ENCODE measurements at regions not wholly inside any gene's neighbourhood (a gene's known extent, or its start where the extent isn't known, plus 50 kb on each side); places are given as distances from the start of the nearest gene placed in this dataset.

- intact Hi-C loops (cut with micrococcal nuclease): no loop called here
- Histone ChIP-seq H3K27me3 (ENCODE audit: control insufficient read depth in 2 of 2, insufficient read depth in 2 of 2, low read length in 2 of 2) (no peaks in the 10 kb centered on the region), H3K9me3 (ENCODE audit: control insufficient read depth in 2 of 3, low read length in 3 of 3) (no peaks in the 10 kb centered on the region), H3K4me1 (ENCODE audit: control insufficient read depth in 2 of 2, insufficient read depth in 2 of 2, low read length in 2 of 2) (no peaks in the 10 kb centered on the region), H3K4me3 (ENCODE audit: low read length) (no peak overlapping the region), H3K27ac (ENCODE audit: low read depth, low read length) (no peak overlapping the region), H3K36me3 (ENCODE audit: control insufficient read depth in 2 of 3, insufficient read depth in 3 of 3, low read length in 3 of 3) (no peaks in the 10 kb centered on the region)
- H3K27me3 Mint-ChIP-seq: peaks cover 4 to 11% (median 7%) of the 10 kb centered on the region in 5 donors
- H3K4me1 Mint-ChIP-seq: no peaks in the 10 kb centered on the region
- H3K4me3 Mint-ChIP-seq: no peak overlapping the region
- no peaks in the 10 kb centered on the region for H3K36me3 Mint-ChIP-seq
- ATAC-seq: no peak
- peaks cover 0 to 11% (median 1%) of the 10 kb centered on the region in 11 donors for H3K9me3 Mint-ChIP-seq
- ChIA-PET CTCF (no interaction called here), POLR2A (no interaction called here)
- DNase-seq: no peak
- no peak overlapping the region for H3K27ac Mint-ChIP-seq
These were observed 304.4 kb upstream of the KIF2A start for GRCh38 chr5:62001640-62002039.

GRCh38 chr5:62002436-62002835, 303.6 kb upstream of the KIF2A start:
- ChIA-PET CTCF (no interaction called here), POLR2A (no interaction called here)
- Mint-ChIP-seq H3K4me3 (no peak overlapping the region), H3K4me1 (peaks cover 0 to 2% (median 0%) of the 10 kb centered on the region in 7 donors), H3K36me3 (peaks cover 0 to 3% (median 0%) of the 10 kb centered on the region in 5 donors), H3K27me3 (peaks cover 4 to 15% (median 7%) of the 10 kb centered on the region in 5 donors), H3K9me3 (peaks cover 0 to 14% (median 0%) of the 10 kb centered on the region in 11 donors), H3K27ac (no peak overlapping the region)
- ATAC-seq (no peak), DNase-seq (no peak)
- no peak overlapping the region for H3K4me3 ChIP-seq (ENCODE audit: low read length)
- H3K27me3 ChIP-seq (ENCODE audit: control insufficient read depth in 2 of 2, insufficient read depth in 2 of 2, low read length in 2 of 2): no peaks in the 10 kb centered on the region
- intact Hi-C loops (cut with micrococcal nuclease): no loop called here
- no peaks in the 10 kb centered on the region for H3K9me3 ChIP-seq (ENCODE audit: control insufficient read depth in 2 of 3, low read length in 3 of 3)
- no peak overlapping the region for H3K27ac ChIP-seq (ENCODE audit: low read depth, low read length)
- H3K4me1 ChIP-seq (ENCODE audit: control insufficient read depth in 2 of 2, insufficient read depth in 2 of 2, low read length in 2 of 2): no peaks in the 10 kb centered on the region
- no peaks in the 10 kb centered on the region for H3K36me3 ChIP-seq (ENCODE audit: control insufficient read depth in 2 of 3, insufficient read depth in 3 of 3, low read length in 3 of 3)

GRCh38 chr5:62005551-62005950, 300.5 kb upstream of the KIF2A start:
- no peak overlapping the region for H3K27ac ChIP-seq (ENCODE audit: low read depth, low read length)
- no peak overlapping the region for H3K27ac Mint-ChIP-seq
- CTCF ChIA-PET: no interaction called here
- H3K4me1 Mint-ChIP-seq: peaks cover 0 to 2% (median 0%) of the 10 kb centered on the region in 7 donors
- H3K9me3 Mint-ChIP-seq: peaks cover 0 to 18% (median 2%) of the 10 kb centered on the region in 11 donors
- H3K36me3 Mint-ChIP-seq: peaks cover 0 to 3% (median 0%) of the 10 kb centered on the region in 5 donors
- no peaks in the 10 kb centered on the region for H3K36me3 ChIP-seq (ENCODE audit: control insufficient read depth in 2 of 3, insufficient read depth in 3 of 3, low read length in 3 of 3)
- POLR2A ChIA-PET: no interaction called here
- no peaks in the 10 kb centered on the region for H3K9me3 ChIP-seq (ENCODE audit: control insufficient read depth in 2 of 3, low read length in 3 of 3)
- intact Hi-C loops (cut with micrococcal nuclease): no loop called here
- DNase-seq (no peak), ATAC-seq (no peak)
- peaks cover 5 to 18% (median 7%) of the 10 kb centered on the region in 5 donors for H3K27me3 Mint-ChIP-seq
- H3K4me3 ChIP-seq (ENCODE audit: low read length): no peak overlapping the region
- H3K27me3 ChIP-seq (ENCODE audit: control insufficient read depth in 2 of 2, insufficient read depth in 2 of 2, low read length in 2 of 2): no peaks in the 10 kb centered on the region
- no peak overlapping the region for H3K4me3 Mint-ChIP-seq
- H3K4me1 ChIP-seq (ENCODE audit: control insufficient read depth in 2 of 2, insufficient read depth in 2 of 2, low read length in 2 of 2): no peaks in the 10 kb centered on the region

- peaks cover 0 to 2% (median 0%) of the 10 kb centered on the region in 7 donors for H3K4me1 Mint-ChIP-seq
- H3K27me3 ChIP-seq (ENCODE audit: control insufficient read depth in 2 of 2, insufficient read depth in 2 of 2, low read length in 2 of 2): no peaks in the 10 kb centered on the region
- DNase-seq: no peak
- no peak overlapping the region for H3K4me3 Mint-ChIP-seq
- H3K27ac ChIP-seq (ENCODE audit: low read depth, low read length): no peak overlapping the region
- H3K36me3 Mint-ChIP-seq: peaks cover 0 to 3% (median 0%) of the 10 kb centered on the region in 5 donors
- ATAC-seq: no peak
- no peaks in the 10 kb centered on the region for H3K4me1 ChIP-seq (ENCODE audit: control insufficient read depth in 2 of 2, insufficient read depth in 2 of 2, low read length in 2 of 2)
- POLR2A ChIA-PET: no interaction called here
- no peaks in the 10 kb centered on the region for H3K36me3 ChIP-seq (ENCODE audit: control insufficient read depth in 2 of 3, insufficient read depth in 3 of 3, low read length in 3 of 3)
- H3K27ac Mint-ChIP-seq: no peak overlapping the region
- H3K27me3 Mint-ChIP-seq: peaks cover 5 to 20% (median 7%) of the 10 kb centered on the region in 5 donors
- intact Hi-C loops (cut with micrococcal nuclease): no loop called here
- no peak overlapping the region for H3K4me3 ChIP-seq (ENCODE audit: low read length)
- H3K9me3 ChIP-seq (ENCODE audit: control insufficient read depth in 2 of 3, low read length in 3 of 3): no peaks in the 10 kb centered on the region
- peaks cover 0 to 18% (median 2%) of the 10 kb centered on the region in 11 donors for H3K9me3 Mint-ChIP-seq
- CTCF ChIA-PET: no interaction called here
These were observed 298.5 kb upstream of the KIF2A start for GRCh38 chr5:62007457-62007856.

GRCh38 chr5:62011089-62011664, 294.8 kb upstream of the KIF2A start:
- ChIA-PET CTCF (no interaction called here), POLR2A (no interaction called here)
- H3K27ac ChIP-seq (ENCODE audit: low read depth, low read length): no peak overlapping the region
- H3K36me3 ChIP-seq (ENCODE audit: control insufficient read depth in 2 of 3, insufficient read depth in 3 of 3, low read length in 3 of 3): no peaks in the 10 kb centered on the region
- no peaks in the 10 kb centered on the region for H3K4me1 ChIP-seq (ENCODE audit: control insufficient read depth in 2 of 2, insufficient read depth in 2 of 2, low read length in 2 of 2)
- H3K9me3 ChIP-seq (ENCODE audit: control insufficient read depth in 2 of 3, low read length in 3 of 3): no peaks in the 10 kb centered on the region
- intact Hi-C loops (cut with micrococcal nuclease): no loop called here
- Mint-ChIP-seq H3K4me1 (peaks cover 0 to 2% (median 0%) of the 10 kb centered on the region in 7 donors), H3K27ac (no peak overlapping the region), H3K9me3 (peaks cover 0 to 19% (median 0%) of the 10 kb centered on the region in 11 donors), H3K27me3 (peaks cover 2 to 38% (median 7%) of the 10 kb centered on the region in 5 donors), H3K4me3 (no peak overlapping the region), H3K36me3 (peaks cover 0 to 3% (median 0%) of the 10 kb centered on the region in 5 donors)
- H3K27me3 ChIP-seq (ENCODE audit: control insufficient read depth in 2 of 2, insufficient read depth in 2 of 2, low read length in 2 of 2): no peaks in the 10 kb centered on the region
- ATAC-seq (no peak), DNase-seq (no peak)
- H3K4me3 ChIP-seq (ENCODE audit: low read length): no peak overlapping the region

GRCh38 chr5:62017092-62017491, 288.9 kb upstream of the KIF2A start:
- Mint-ChIP-seq H3K9me3 (peaks cover 0 to 13% (median 0%) of the 10 kb centered on the region in 11 donors), H3K36me3 (no peaks in the 10 kb centered on the region), H3K27me3 (peaks cover 0 to 42% (median 6%) of the 10 kb centered on the region in 5 donors), H3K27ac (no peak overlapping the region), H3K4me1 (no peaks in the 10 kb centered on the region), H3K4me3 (no peak overlapping the region)
- Histone ChIP-seq H3K9me3 (ENCODE audit: control insufficient read depth in 2 of 3, low read length in 3 of 3) (no peaks in the 10 kb centered on the region), H3K27me3 (ENCODE audit: control insufficient read depth in 2 of 2, insufficient read depth in 2 of 2, low read length in 2 of 2) (no peaks in the 10 kb centered on the region), H3K4me3 (ENCODE audit: low read length) (no peak overlapping the region), H3K27ac (ENCODE audit: low read depth, low read length) (no peak overlapping the region), H3K4me1 (ENCODE audit: control insufficient read depth in 2 of 2, insufficient read depth in 2 of 2, low read length in 2 of 2) (no peaks in the 10 kb centered on the region), H3K36me3 (ENCODE audit: control insufficient read depth in 2 of 3, insufficient read depth in 3 of 3, low read length in 3 of 3) (no peaks in the 10 kb centered on the region)
- DNase-seq (no peak), ATAC-seq (no peak)
- CTCF ChIA-PET: no interaction called here
- POLR2A ChIA-PET: no interaction called here
- intact Hi-C loops (cut with micrococcal nuclease): no loop called here

GRCh38 chr5:62029303-62029702, 276.7 kb upstream of the KIF2A start:
- POLR2A ChIA-PET: no interaction called here
- H3K9me3 Mint-ChIP-seq: peaks cover 0 to 24% (median 9%) of the 10 kb centered on the region in 11 donors
- H3K36me3 Mint-ChIP-seq: peaks cover 0 to 6% (median 0%) of the 10 kb centered on the region in 5 donors
- no peak overlapping the region for H3K4me3 Mint-ChIP-seq
- Histone ChIP-seq H3K36me3 (ENCODE audit: control insufficient read depth in 2 of 3, insufficient read depth in 3 of 3, low read length in 3 of 3) (no peaks in the 10 kb centered on the region), H3K27me3 (ENCODE audit: control insufficient read depth in 2 of 2, insufficient read depth in 2 of 2, low read length in 2 of 2) (no peaks in the 10 kb centered on the region), H3K4me3 (ENCODE audit: low read length) (no peak overlapping the region), H3K27ac (ENCODE audit: low read depth, low read length) (no peak overlapping the region), H3K4me1 (ENCODE audit: control insufficient read depth in 2 of 2, insufficient read depth in 2 of 2, low read length in 2 of 2) (no peaks in the 10 kb centered on the region), H3K9me3 (ENCODE audit: control insufficient read depth in 2 of 3, low read length in 3 of 3) (no peaks in the 10 kb centered on the region)
- CTCF ChIA-PET: interaction anchor here (0.6 kb wide), 1 partner anchor 194 kb away, joined by 4 read pairs; no protein-coding TSS in a partner anchor
- no peaks in the 10 kb centered on the region for H3K4me1 Mint-ChIP-seq
- H3K27me3 Mint-ChIP-seq: peaks cover 0 to 9% (median 0%) of the 10 kb centered on the region in 5 donors
- H3K27ac Mint-ChIP-seq: no peak overlapping the region
- ATAC-seq (no peak), DNase-seq (no peak)
- intact Hi-C loops (cut with micrococcal nuclease): no loop called here

Measured in naive thymus-derived CD4-positive, alpha-beta T cell (primary cell).